MCF 10A (cell line): ENCODE measurements at regions not wholly inside any gene's neighbourhood (a gene's known extent, or its start where the extent isn't known, plus 50 kb on each side); places are given as distances from the start of the nearest gene placed in this dataset.

ENCODE experiments used
- BruUV-seq: library from RNA; stranded (reverse); fragments of 400-500 nt; replicated peaks from 2 replicates; lab custom pipeline; 2021; lab: Mats Ljungman, UMichigan
- CTCF ChIA-PET: fragments of 300-600 bp; sonication (Branson Sonifier 250); formaldehyde crosslinking; extraction: SDS; loops from one replicate; lab custom pipeline; 2021; ENCODE audit warnings: antibody characterized with exemption, inconsistent platforms; lab: Yijun Ruan, JAX
- POLR2A ChIA-PET: fragments of 300-600, 350-650 bp; sonication (Branson Sonifier 250); formaldehyde crosslinking; extraction: SDS; loops from one replicate; lab custom pipeline; 2020; ENCODE audit warnings: antibody characterized with exemption, inconsistent platforms; lab: Yijun Ruan, JAX
- DNase-seq: peaks from one replicate; pipeline ENCODE4 v3.0.0-alpha.2; 2018; ENCODE audit not compliant: unreplicated experiment
- H3K27ac Mint-ChIP-seq: one replicate; pipeline ENCODE4 v1.8.0; 2022; ENCODE audit warnings: mild to moderate bottlenecking, low read depth, mixed read lengths; ENCODE audit not compliant: unreplicated experiment
- H3K27me3 Mint-ChIP-seq: one replicate; pipeline ENCODE4 v1.8.0; 2022; ENCODE audit warnings: mixed read lengths; ENCODE audit not compliant: insufficient read depth, unreplicated experiment
- H3K36me3 Mint-ChIP-seq: one replicate; pipeline ENCODE4 v1.8.0; 2022; ENCODE audit warnings: mild to moderate bottlenecking, moderate library complexity, mixed read lengths; ENCODE audit not compliant: insufficient read depth, unreplicated experiment
- H3K4me1 Mint-ChIP-seq: one replicate; pipeline ENCODE4 v1.8.0; 2022; ENCODE audit warnings: mixed read lengths; ENCODE audit not compliant: insufficient read depth, unreplicated experiment
- H3K4me3 Mint-ChIP-seq: one replicate; pipeline ENCODE4 v1.8.0; 2022; ENCODE audit warnings: mild to moderate bottlenecking, moderate library complexity, mixed read lengths; ENCODE audit not compliant: unreplicated experiment
- H3K9me3 Mint-ChIP-seq: one replicate; pipeline ENCODE4 v1.8.0; 2022; ENCODE audit warnings: mixed read lengths; ENCODE audit not compliant: unreplicated experiment
- CTCF ChIP-seq: fragments of 200-600 bp; IDR thresholded peaks from one replicate; pipeline ENCODE4 v1.8.0; 2022; ENCODE audit warnings: antibody characterized with exemption, mild to moderate bottlenecking; ENCODE audit not compliant: unreplicated experiment
- intact Hi-C: fragments of 100-400 bp; cut with micrococcal nuclease; formaldehyde crosslinking; loops from 2 replicates; pipeline ENCODE4 v1.14.1; 2022

GRCh38 chr3:194025951-194026350 lies 110.0 kb upstream of the HES1 start:
- no peak overlapping the region for H3K27ac Mint-ChIP-seq
- H3K36me3 Mint-ChIP-seq = no peaks in the 10 kb centered on the region
- intact Hi-C loops = no loop called here
- DNase-seq = no peak
- H3K27me3 Mint-ChIP-seq = peaks cover 8% of the 10 kb centered on the region
- peaks cover 9% of the 10 kb centered on the region for H3K4me1 Mint-ChIP-seq
- BruUV-seq = no TSS peak
- ChIA-PET POLR2A (interaction anchor here (0.7 kb wide), 1 partner anchor 115 kb away, joined by 4 read pairs; no protein-coding TSS in a partner anchor), CTCF (no interaction called here)
- no peak for TF ChIP-seq CTCF
- no peaks in the 10 kb centered on the region for H3K9me3 Mint-ChIP-seq
- no peak overlapping the region for H3K4me3 Mint-ChIP-seq

GRCh38 chr3:194028434-194029004 lies 107.4 kb upstream of the HES1 start:
- Mint-ChIP-seq H3K27me3 (peaks cover 8% of the 10 kb centered on the region), H3K27ac (no peak overlapping the region), H3K36me3 (no peaks in the 10 kb centered on the region), H3K4me3 (no peak overlapping the region), H3K9me3 (no peaks in the 10 kb centered on the region), H3K4me1 (peaks cover 9% of the 10 kb centered on the region)
- TF ChIP-seq CTCF = no peak
- CTCF ChIA-PET = no interaction called here
- POLR2A ChIA-PET = interaction anchor here (0.6 to 1.0 kb wide), 3 partner anchors 14 to 23 kb away, joined by 3 to 4 read pairs (median 3); no protein-coding TSS in a partner anchor
- BruUV-seq = no TSS peak
- intact Hi-C loops = no loop called here
- no peak for DNase-seq

- no peak for TF ChIP-seq CTCF
- Mint-ChIP-seq H3K27ac (no peak overlapping the region), H3K4me1 (peaks cover 9% of the 10 kb centered on the region), H3K9me3 (no peaks in the 10 kb centered on the region), H3K4me3 (no peak overlapping the region), H3K36me3 (no peaks in the 10 kb centered on the region), H3K27me3 (peaks cover 8% of the 10 kb centered on the region)
- intact Hi-C loops = no loop called here
- no TSS peak for BruUV-seq
- ChIA-PET POLR2A (interaction anchor here (1.0 kb wide), 1 partner anchor 13 kb away, joined by 4 read pairs; no protein-coding TSS in a partner anchor), CTCF (interaction anchor here (1.2 kb wide), 1 partner anchor 25 kb away, joined by 5 read pairs; no protein-coding TSS in a partner anchor)
- no peak for DNase-seq
Observed at GRCh38 chr3:194029846-194030245, 106.1 kb upstream of the HES1 start.

- ChIA-PET CTCF (interaction anchor here (1.2 kb wide), 1 partner anchor 25 kb away, joined by 5 read pairs; no protein-coding TSS in a partner anchor), POLR2A (no interaction called here)
- no peak for TF ChIP-seq CTCF
- Mint-ChIP-seq H3K4me3 (no peak overlapping the region), H3K27me3 (peaks cover 8% of the 10 kb centered on the region), H3K36me3 (no peaks in the 10 kb centered on the region), H3K9me3 (no peaks in the 10 kb centered on the region), H3K27ac (no peak overlapping the region), H3K4me1 (peaks cover 9% of the 10 kb centered on the region)
- no TSS peak for BruUV-seq
- intact Hi-C loops = no loop called here
- peak; percentile 55 for DNase-seq
Observed at GRCh38 chr3:194030372-194030771, 105.6 kb upstream of the HES1 start.
